ENCODE measurements at regions not wholly inside any gene's neighbourhood (a gene's known extent, or its start where the extent isn't known, plus 50 kb on each side); places are given as distances from the start of the nearest gene placed in this dataset.

DNA sequence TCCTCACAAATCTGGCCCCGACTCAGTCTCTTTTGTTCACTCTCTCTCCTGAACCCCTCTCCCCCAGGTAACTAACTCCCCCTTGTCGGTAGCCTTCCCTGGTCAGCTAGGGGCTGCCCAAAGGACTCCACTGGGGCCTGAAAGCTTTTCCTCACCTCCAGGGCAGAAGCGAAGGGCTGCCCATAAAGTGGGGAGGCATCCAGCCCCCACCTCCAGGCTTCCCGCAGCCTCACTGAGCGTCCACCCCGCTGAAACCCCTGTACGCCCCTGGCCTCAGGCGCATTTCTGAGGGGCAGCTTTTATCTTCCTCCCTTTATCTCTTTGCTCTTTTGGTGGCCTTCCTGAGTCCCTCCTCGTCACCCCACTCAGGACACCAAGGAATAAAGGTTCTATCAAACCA, 249.3 kb downstream of the CYP26B1 start:
- TF ChIP-seq, protein P1, sequence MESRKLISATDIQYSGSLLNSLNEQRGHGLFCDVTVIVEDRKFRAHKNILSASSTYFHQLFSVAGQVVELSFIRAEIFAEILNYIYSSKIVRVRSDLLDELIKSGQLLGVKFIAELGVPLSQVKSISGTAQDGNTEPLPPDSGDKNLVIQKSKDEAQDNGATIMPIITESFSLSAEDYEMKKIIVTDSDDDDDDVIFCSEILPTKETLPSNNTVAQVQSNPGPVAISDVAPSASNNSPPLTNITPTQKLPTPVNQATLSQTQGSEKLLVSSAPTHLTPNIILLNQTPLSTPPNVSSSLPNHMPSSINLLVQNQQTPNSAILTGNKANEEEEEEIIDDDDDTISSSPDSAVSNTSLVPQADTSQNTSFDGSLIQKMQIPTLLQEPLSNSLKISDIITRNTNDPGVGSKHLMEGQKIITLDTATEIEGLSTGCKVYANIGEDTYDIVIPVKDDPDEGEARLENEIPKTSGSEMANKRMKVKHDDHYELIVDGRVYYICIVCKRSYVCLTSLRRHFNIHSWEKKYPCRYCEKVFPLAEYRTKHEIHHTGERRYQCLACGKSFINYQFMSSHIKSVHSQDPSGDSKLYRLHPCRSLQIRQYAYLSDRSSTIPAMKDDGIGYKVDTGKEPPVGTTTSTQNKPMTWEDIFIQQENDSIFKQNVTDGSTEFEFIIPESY (CRISPR knock-in tag; IDR thresholded peaks at IDR 0.05): no peak
- TF ChIP-seq POLR2AphosphoS5 (IDR thresholded peaks at IDR 0.05; ENCODE audit: control insufficient read depth, insufficient read depth, low read depth, low read length) (no peak), RAD21 (CRISPR knock-in tag; conservative IDR thresholded peaks at IDR 0.05 in 1 of 2, IDR thresholded peaks at IDR 0.05 in 1 of 2) (no peak), ZNF23 (CRISPR knock-in tag; IDR thresholded peaks at IDR 0.05) (no peak), ZNF785 (CRISPR knock-in tag; IDR thresholded peaks at IDR 0.05) (no peak), ZNF184 (CRISPR knock-in tag; IDR thresholded peaks at IDR 0.05) (no peak)
- TF ChIP-seq, protein P2, sequence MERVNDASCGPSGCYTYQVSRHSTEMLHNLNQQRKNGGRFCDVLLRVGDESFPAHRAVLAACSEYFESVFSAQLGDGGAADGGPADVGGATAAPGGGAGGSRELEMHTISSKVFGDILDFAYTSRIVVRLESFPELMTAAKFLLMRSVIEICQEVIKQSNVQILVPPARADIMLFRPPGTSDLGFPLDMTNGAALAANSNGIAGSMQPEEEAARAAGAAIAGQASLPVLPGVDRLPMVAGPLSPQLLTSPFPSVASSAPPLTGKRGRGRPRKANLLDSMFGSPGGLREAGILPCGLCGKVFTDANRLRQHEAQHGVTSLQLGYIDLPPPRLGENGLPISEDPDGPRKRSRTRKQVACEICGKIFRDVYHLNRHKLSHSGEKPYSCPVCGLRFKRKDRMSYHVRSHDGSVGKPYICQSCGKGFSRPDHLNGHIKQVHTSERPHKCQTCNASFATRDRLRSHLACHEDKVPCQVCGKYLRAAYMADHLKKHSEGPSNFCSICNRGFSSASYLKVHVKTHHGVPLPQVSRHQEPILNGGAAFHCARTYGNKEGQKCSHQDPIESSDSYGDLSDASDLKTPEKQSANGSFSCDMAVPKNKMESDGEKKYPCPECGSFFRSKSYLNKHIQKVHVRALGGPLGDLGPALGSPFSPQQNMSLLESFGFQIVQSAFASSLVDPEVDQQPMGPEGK (CRISPR knock-in tag; IDR thresholded peaks at IDR 0.05; ENCODE audit: borderline replicate concordance): no peak
- TF ChIP-seq, protein P3, sequence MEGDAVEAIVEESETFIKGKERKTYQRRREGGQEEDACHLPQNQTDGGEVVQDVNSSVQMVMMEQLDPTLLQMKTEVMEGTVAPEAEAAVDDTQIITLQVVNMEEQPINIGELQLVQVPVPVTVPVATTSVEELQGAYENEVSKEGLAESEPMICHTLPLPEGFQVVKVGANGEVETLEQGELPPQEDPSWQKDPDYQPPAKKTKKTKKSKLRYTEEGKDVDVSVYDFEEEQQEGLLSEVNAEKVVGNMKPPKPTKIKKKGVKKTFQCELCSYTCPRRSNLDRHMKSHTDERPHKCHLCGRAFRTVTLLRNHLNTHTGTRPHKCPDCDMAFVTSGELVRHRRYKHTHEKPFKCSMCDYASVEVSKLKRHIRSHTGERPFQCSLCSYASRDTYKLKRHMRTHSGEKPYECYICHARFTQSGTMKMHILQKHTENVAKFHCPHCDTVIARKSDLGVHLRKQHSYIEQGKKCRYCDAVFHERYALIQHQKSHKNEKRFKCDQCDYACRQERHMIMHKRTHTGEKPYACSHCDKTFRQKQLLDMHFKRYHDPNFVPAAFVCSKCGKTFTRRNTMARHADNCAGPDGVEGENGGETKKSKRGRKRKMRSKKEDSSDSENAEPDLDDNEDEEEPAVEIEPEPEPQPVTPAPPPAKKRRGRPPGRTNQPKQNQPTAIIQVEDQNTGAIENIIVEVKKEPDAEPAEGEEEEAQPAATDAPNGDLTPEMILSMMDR (IDR thresholded peaks at IDR 0.05 in 2 of 3, conservative IDR thresholded peaks at IDR 0.05 in 1 of 3; ENCODE audit: insufficient read depth in 2 of 3, low read depth in 1 of 3, low read length in 3 of 3): no peak
- TF ChIP-seq, protein P4, sequence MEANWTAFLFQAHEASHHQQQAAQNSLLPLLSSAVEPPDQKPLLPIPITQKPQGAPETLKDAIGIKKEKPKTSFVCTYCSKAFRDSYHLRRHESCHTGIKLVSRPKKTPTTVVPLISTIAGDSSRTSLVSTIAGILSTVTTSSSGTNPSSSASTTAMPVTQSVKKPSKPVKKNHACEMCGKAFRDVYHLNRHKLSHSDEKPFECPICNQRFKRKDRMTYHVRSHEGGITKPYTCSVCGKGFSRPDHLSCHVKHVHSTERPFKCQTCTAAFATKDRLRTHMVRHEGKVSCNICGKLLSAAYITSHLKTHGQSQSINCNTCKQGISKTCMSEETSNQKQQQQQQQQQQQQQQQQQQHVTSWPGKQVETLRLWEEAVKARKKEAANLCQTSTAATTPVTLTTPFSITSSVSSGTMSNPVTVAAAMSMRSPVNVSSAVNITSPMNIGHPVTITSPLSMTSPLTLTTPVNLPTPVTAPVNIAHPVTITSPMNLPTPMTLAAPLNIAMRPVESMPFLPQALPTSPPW (CRISPR knock-in tag; IDR thresholded peaks at IDR 0.05): no peak

All from K562 (cell line).